ENCODE measurements at regions not wholly inside any gene's neighbourhood (a gene's known extent, or its start where the extent isn't known, plus 50 kb on each side); places are given as distances from the start of the nearest gene placed in this dataset.

GRCh38 chr7:97495487-97495886, 236.4 kb upstream of the TAC1 start:
- TF ChIP-seq CTCF (IDR thresholded peaks at IDR 0.05) (no peak), POLR2A (IDR thresholded peaks at IDR 0.05) (no peak)
